ENCODE measurements at regions not wholly inside any gene's neighbourhood (a gene's known extent, or its start where the extent isn't known, plus 50 kb on each side); places are given as distances from the start of the nearest gene placed in this dataset.

- DNase-seq: no peak
Observed at GRCh38 chr20:39318911-39319310, 356.8 kb downstream of the DHX35 start.

GRCh38 chr20:39312676-39313075, 350.5 kb downstream of the DHX35 start:
- no peak for DNase-seq

DNA sequence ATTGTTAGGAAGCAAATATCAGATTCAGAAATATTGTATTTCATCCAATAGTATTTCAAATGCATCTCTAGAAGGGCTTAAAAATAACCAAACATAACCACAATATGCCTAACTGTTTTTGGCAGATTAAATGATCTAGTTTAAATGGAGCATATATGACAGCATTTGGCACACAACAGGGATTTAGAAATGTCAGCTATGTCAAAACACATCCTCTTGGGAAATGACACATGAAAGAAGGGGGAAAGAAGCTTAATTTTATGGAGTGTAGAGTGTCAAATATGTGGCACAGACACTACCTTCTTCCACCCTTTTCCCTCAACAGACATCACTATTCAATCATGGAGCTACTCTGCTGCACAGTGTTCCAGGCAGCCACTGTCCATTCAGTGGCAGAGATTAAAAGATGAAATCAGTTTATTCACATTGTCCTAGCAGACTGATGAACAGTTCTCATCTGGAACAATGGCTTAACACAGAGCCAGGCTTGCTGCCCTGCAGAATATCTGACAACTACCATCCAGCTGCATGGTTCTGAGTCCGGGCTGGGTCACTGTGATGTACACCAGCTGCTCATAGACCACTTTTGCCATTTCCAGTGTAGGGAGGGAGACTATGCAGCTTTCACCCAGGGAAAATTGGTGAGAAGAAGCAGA, 349.8 kb downstream of the DHX35 start:
- no peak for DNase-seq

GRCh38 chr20:39310363-39310995, 348.3 kb downstream of the DHX35 start:
- no peak for DNase-seq

DNA sequence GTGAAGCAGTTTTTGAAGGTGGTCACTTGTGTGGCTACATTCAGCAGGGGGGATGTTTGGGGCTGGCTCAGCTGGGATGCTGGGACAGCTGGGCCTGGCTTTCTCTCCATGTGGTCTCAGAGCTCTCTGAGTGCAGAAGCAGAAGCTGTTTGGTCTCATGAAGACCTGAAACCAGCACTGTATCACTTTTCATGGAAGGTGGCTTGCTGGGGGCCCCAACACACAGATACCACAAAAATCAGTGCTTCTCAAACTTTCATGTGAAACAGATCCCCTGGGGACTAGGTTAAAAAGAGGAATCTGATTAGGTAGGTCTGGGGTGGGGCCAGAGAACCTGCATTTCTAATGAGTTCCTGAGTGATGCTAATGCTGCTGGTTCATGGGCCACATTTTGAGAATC, 347.3 kb downstream of the DHX35 start:
- no peak for DNase-seq

DNA sequence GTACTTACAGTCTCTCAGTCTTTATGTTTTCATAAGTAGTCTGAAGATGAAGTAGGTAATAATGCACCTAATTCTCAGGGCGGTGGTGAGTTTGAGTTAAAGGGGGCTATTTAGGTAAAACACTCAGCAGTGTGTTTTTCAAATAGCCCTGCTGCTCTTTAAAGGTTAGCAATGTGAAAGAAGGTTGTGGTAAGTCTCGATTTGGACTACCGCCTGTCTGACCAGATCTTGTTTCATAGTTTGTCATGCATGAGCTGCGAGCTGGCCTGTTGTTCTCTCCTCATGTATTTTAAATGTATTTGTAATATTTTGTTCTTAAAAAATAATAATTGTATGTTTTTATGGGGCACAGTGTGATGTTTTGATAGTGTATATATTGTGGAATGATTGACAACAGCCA, 340.2 kb downstream of the DHX35 start:
- DNase-seq: no peak

GRCh38 chr20:39299783-39300182, 337.6 kb downstream of the DHX35 start:
- no peak for DNase-seq

GRCh38 chr20:39298571-39299506, 336.7 kb downstream of the DHX35 start:
- DNase-seq: no peak

DNA sequence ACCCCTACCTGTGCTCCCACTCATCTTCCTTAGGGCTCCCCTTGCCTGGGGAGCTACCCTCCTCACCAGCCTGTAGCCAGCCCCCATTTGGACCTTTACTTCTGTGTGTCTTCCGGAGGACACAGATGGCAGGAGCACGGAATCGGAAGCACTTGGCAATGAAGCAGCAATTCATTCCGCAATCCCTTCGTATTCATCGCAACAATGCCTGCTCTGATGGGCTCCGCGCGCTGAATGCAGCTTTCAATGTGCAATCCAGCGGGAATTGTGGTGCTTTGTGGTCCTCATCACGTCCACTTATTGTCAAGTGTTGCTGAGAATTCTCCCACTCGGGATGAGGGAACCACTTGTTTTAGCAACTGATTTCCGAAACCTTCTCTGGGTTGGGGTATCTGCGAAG, 336.0 kb downstream of the DHX35 start:
- no peak for DNase-seq

DNA sequence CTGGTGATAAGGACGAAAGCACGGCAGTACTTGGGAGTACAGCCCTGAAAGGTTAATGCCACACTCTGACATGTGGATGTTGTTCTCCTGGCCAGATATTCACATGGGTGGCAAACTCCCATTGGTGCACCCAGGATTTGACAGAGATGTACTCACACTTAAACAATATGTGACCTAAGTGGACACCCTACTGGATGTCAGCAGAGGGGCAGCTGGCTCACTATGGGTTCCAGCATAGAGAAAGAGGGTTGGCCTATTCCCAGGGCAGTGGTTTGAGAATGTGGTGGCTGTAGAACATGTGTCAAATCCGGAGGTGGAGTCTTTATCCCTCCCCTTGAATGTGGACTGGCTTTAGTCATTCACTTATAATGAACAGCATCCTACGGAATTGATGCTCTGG, 333.2 kb downstream of the DHX35 start:
- DNase-seq: no peak

- DNase-seq: no peak
Observed at GRCh38 chr20:39294137-39294725, 332.1 kb downstream of the DHX35 start.

GRCh38 chr20:39292193-39292736, 330.1 kb downstream of the DHX35 start:
- DNase-seq: no peak

DNA sequence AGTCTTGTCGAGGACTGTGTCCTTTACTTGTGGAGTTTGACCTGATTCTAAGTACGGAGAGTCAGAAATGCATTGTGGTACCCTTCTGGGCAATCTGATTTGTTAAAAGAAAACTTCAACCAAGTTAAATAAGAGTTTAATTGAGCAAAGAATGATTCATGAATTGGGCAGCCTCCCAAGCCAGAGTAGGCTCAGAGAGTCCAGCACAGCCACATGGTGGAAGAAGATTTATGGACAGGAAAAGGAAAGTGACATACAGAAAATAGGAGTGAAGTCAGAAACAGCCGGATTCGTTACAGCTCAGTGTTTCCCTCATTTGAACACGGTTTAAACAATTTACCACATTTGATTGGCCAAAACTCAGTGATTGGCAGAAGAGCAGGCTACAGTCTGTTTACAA, 329.2 kb downstream of the DHX35 start:
- no peak for DNase-seq

- no peak for DNase-seq
Observed at GRCh38 chr20:39290575-39290974, 328.4 kb downstream of the DHX35 start.

DNA sequence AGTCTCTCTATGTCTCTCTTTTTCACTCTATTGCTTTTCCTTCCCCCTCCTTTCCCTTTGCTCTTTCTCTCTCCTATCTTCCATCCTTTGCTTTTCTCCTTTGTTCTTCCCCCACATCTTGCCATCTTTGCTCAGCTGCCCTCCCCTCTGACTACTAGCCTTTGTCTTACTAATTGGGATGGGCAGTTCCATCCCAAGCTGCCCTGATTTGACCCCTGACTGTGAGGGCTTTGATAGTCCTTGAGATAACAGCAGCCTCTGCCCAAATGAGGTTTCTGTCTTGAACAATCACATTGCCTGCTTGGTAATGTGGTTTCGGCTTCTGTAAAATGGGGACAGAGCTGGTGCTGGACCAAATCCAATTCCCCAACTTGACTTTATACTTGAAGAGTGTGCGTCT, 327.7 kb downstream of the DHX35 start:
- DNase-seq: no peak

DNA sequence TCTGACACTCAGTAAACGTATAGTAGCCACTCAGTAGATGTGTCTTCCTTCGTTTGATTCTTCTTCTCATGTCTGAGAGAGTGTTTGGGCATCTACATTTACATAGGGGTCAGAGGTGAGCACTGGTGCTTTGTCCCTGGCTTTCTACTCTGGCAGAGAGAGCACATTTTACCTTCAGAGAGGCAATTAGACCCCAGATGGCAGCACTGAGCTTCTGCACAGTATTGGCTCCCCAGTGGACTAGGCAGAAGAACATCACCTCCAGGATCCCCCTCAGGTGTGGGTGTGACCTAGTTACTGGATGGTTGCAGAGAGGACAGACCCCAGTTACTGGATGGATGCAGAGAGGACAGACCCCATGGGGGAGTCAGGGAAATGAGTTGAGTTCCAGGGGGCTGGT, 327.2 kb downstream of the DHX35 start:
- no peak for DNase-seq

DNA sequence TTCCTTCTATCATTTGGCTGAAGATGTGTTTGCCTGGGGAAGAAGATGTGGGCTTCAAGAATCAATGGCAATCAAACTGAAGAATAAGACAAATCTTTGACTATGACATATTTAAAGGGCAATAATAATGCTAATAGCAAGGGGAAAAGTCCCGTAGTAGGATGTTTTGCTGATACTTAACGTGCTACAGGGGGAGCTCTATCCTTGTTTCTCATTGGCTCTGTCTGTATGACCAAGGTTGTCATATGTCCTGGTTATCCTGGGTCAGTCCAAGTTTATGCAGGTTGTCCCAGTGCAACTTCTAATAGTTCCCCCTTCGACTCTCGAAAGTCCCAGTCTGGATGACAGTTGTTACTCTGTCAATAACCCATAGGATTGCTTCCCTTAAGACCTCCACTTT, 321.3 kb downstream of the DHX35 start:
- no peak for DNase-seq

DNA sequence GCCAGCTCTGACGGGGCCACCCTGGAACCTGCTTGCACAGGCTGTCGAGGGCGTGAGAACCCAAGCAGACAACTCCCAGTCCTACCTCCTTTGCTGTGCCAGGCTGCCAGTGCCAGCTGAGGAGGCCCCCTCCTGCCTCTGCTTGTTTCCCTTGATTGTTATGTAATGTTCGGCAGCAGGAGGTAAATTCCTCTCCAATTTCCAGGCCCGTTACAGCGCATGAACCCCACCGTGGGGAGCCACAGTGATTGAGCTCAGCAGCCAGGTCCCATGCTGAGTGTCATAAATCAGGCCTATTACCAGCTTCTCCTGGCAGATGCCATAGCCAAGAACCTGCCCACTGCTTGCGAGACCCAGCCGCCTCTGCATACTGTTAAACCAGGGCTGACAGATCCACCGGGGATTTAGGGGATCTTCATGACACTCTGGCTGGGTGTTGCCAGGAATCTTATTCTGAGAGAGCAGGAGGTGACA, 320.5 kb downstream of the DHX35 start:
- no peak for DNase-seq

DNA sequence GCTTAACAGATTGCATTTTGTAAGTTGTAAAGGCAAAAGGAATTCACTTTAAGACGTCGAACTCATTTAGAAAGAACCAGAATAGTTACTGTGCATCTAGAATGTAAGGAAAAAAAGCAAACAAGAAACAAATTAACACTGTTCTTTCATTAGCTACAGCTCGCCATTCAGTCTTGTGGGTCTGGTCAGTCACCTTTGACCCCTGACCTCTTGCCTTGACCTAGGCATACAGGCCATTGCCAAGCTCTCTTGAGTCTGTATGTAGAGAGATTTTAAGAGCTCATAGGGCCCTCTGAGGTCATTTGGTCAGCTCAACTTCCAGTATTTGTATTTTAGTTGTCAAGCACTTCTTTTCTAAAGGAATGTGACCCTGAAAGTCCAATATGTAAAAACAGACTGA, 318.7 kb downstream of the DHX35 start:
- DNase-seq: no peak

- DNase-seq: no peak
Observed at GRCh38 chr20:39278230-39278788, 316.2 kb downstream of the DHX35 start.

GRCh38 chr20:39277185-39277584, 315.0 kb downstream of the DHX35 start:
- DNase-seq: no peak

DNA sequence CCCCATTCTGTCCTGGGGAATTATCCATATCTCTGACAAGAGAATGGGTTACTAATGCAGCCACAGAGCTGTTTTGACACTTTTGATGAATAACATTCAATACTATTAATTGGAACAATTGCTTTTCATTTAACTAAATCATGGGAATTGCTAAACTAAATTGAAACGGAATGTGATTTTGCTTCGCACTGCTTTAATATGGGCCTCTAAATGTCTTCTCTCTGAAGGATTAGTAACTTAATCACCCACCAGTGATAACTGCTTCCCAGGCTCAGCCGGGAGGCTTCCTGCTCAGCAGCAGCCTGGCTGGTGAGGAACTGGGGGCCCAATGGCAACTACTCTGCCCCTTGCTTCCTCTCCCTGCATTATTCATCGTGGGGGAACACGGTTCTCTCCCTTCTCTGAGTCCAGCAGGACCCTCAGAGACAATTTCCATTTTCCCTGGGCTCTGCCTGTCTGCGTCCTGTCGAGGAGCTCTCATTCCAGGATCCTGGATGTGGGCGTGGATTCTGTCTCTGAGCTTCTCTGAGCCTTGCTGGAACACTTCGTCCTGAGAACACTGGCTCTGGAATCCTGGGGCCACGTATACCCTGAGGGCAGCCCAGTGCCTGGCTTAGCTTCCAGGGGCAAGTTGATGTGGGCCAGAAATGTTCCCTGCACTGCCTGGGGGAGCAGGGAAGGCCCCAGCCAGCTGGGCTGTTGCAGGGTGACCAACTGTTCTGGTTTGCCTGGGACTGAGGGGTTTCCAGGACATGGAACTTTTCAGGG, 308.9 kb downstream of the DHX35 start:
- DNase-seq: no peak
